H1 (cell line): ENCODE measurements at regions not wholly inside any gene's neighbourhood (a gene's known extent, or its start where the extent isn't known, plus 50 kb on each side); places are given as distances from the start of the nearest gene placed in this dataset.

Source experiments
- BACH1 ChIP-seq: IDR thresholded peaks from 2 replicates; pipeline ENCODE4 v1.6.1; 2012; ENCODE audit warnings: low read length, improper control_type of control experiment
- BRCA1 ChIP-seq: IDR thresholded peaks from 2 replicates; pipeline ENCODE4 v1.6.1; 2012; ENCODE audit warnings: low read depth, low read length, improper control_type of control experiment
- CBX5 ChIP-seq: fragments of 300-800, 300-1000 bp; sonication (generic); IDR thresholded peaks from 2 replicates; pipeline ENCODE4 v1.7.1; 2016; ENCODE audit warnings: antibody characterized with exemption, low read length, low read depth
- CTCF ChIP-seq, 3 experiments: IDR thresholded peaks; 1 replicate in 2 of 3; 2 replicates in 1 of 3; pipeline versions ENCODE4 v1.5.1 to v1.6.1; 2011; ENCODE audit warnings: low read length in 3 of 3, mild to moderate bottlenecking in 3 of 3, inconsistent platforms in 2 of 3, low read depth in 1 of 3, moderate library complexity in 1 of 3; ENCODE audit not compliant: insufficient read depth in 1 of 3; ENCODE audit errors: control extremely low read depth in 1 of 3
- EP300 ChIP-seq, 2 experiments: IDR thresholded peaks; 1 replicate in 1 of 2; 2 replicates in 1 of 2; pipeline ENCODE4 v1.6.1; 2011 to 2012; ENCODE audit warnings: low read depth in 2 of 2, low read length in 2 of 2, mild to moderate bottlenecking in 2 of 2, borderline replicate concordance in 1 of 2, inconsistent platforms in 1 of 2, moderate library complexity in 1 of 2
- EZH2 ChIP-seq: fragments of 200-600 bp; sonication (generic); IDR thresholded peaks from 2 replicates; pipeline ENCODE4 v1.7.1; 2012; ENCODE audit warnings: low read depth, mild to moderate bottlenecking, moderate library complexity, low read length, inconsistent platforms; ENCODE audit not compliant: severe bottlenecking
- GABPA ChIP-seq: IDR thresholded peaks from 2 replicates; pipeline ENCODE4 v1.6.1; 2011; ENCODE audit warnings: mild to moderate bottlenecking, low read length, moderate library complexity, borderline replicate concordance; ENCODE audit not compliant: insufficient read depth
- HDAC6 ChIP-seq: IDR thresholded peaks from one replicate; pipeline ENCODE4 v1.7.1; 2012; ENCODE audit warnings: low read depth, mild to moderate bottlenecking, inconsistent platforms, low read length, moderate library complexity
- JUND ChIP-seq: IDR thresholded peaks from 2 replicates; pipeline ENCODE4 v1.6.1; 2011; ENCODE audit warnings: mild to moderate bottlenecking, improper control_type of control experiment, low read length
- POLR2AphosphoS5 ChIP-seq: IDR thresholded peaks from 2 replicates; pipeline ENCODE4 v1.6.1; 2011; ENCODE audit warnings: low read depth, low read length
- SIN3A ChIP-seq, 2 experiments: IDR thresholded peaks in 1 of 2; conservative IDR thresholded peaks in 1 of 2; 2 replicates each; pipeline ENCODE4 v1.6.1; 2011 to 2012; ENCODE audit warnings: low read length in 2 of 2, improper control_type of control experiment in 1 of 2, low read depth in 1 of 2, mild to moderate bottlenecking in 1 of 2
- SP1 ChIP-seq: IDR thresholded peaks from 2 replicates; pipeline ENCODE4 v1.6.1; 2011; ENCODE audit warnings: low read depth, low read length
- TAF1 ChIP-seq: IDR thresholded peaks from 2 replicates; pipeline ENCODE4 v1.6.1; 2011; ENCODE audit warnings: mild to moderate bottlenecking, low read depth, low read length

DNA sequence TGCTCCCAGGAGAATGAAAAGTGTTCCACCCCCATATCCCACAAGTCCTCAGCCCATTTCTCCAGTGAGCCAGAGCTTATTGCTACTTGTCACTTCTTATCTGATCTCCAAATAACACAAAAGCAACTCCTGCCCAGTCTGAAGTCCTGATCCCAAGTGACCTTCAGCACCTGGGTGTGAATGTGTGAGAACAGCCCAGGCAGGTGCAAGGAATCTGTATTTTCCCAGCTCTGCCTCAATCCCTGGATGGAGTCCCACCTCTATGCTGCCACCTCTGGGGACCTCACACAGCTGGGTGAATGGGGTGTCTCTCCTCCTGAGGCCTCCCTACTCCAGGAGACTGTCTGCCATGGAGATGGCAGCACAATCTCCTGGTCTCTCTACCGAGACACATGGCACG is 402.4 kb upstream of the PROX1 start:
- TF ChIP-seq TAF1 (no peak), JUND (no peak), EP300 (IDR thresholded peaks at IDR 0.05; ENCODE audit: borderline replicate concordance in 1 of 2, low read depth in 2 of 2, low read length in 2 of 2) (no peak), EZH2 (no peak), CTCF (IDR thresholded peaks at IDR 0.05; ENCODE audit: control extremely low read depth in 1 of 3, insufficient read depth in 1 of 3, low read depth in 1 of 3, low read length in 3 of 3) (no peak), SIN3A (conservative IDR thresholded peaks at IDR 0.05 in 1 of 2, IDR thresholded peaks at IDR 0.05 in 1 of 2; ENCODE audit: low read depth in 1 of 2, low read length in 2 of 2) (no peak), SP1 (no peak), HDAC6 (no peak), BACH1 (no peak), POLR2AphosphoS5 (no peak), BRCA1 (no peak), GABPA (no peak), CBX5 (no peak)
